Right lobe of liver (tissue), 6 donors: ENCODE measurements at regions not wholly inside any gene's neighbourhood (a gene's known extent, or its start where the extent isn't known, plus 50 kb on each side); places are given as distances from the start of the nearest gene placed in this dataset.
"Not testable (repeated sequence)": the region's sequence is repeated elsewhere in the genome, so short reads cannot be mapped to it uniquely, and the experiment has no call there.

Experiments
- ATAC-seq, 4 donors: fragments of 200-7000 bp; cut with Tn5 transposase; one replicate each; pipeline ENCODE4 v1.9.1; 2020; ENCODE audit warnings: mild to moderate bottlenecking in 4 of 4, moderate library complexity in 4 of 4
- DNase-seq, 3 donors: peaks; one replicate each; pipeline ENCODE4 v3.0.0-alpha.2; 2020
- H3K27ac ChIP-seq, 3 donors: fragments of 200-600 bp; one replicate each; pipeline ENCODE4 v1.8.0; 2022
- H3K27me3 ChIP-seq, 2 donors: fragments of 200-600 bp; one replicate each; pipeline ENCODE4 v1.8.0; 2022
- H3K36me3 ChIP-seq, 4 donors: fragments of 200-600 bp; sonication (generic) in 1 of 4; one replicate each; pipeline versions ENCODE4 v1.5.1 to v1.8.0; 2017 to 2022; ENCODE audit warnings: control low read depth in 1 of 4
- H3K4me1 ChIP-seq, 4 donors: fragments of 200-600 bp; sonication (generic) in 1 of 4; one replicate each; pipeline versions ENCODE4 v1.5.1 to v1.8.0; 2017 to 2022; ENCODE audit warnings: control low read depth in 1 of 4
- H3K4me3 ChIP-seq, 3 donors: fragments of 200-600 bp; one replicate each; pipeline ENCODE4 v1.8.0; 2022
- H3K9me3 ChIP-seq, 4 donors: fragments of 200-600 bp; sonication (generic) in 1 of 4; one replicate each; pipeline versions ENCODE4 v1.5.1 to v1.8.0; 2017 to 2022; ENCODE audit warnings: control low read depth in 1 of 4
- CTCF ChIP-seq, 4 donors: fragments of 200-600 bp in 3 of 4; fragments of 450-650 bp in 1 of 4; IDR thresholded peaks; one replicate each; pipeline versions ENCODE4 v1.5.1 to v1.8.0; 2016 to 2022; ENCODE audit warnings: antibody characterized with exemption in 4 of 4, mild to moderate bottlenecking in 2 of 4
- POLR2A ChIP-seq: fragments of 450-650 bp; IDR thresholded peaks from one replicate; pipeline ENCODE4 v1.6.1; 2017; ENCODE audit warnings: antibody characterized with exemption, mild to moderate bottlenecking
- WGBS: methylation state at CpG from one replicate; pipeline ENCODE4 v1.1.6; 2018; ENCODE audit warnings: low coverage, low lambda C conversion rate; ENCODE audit not compliant: insufficient coverage; ENCODE audit errors: missing lambda C conversion rate; 5-methylcytosine and 5-hydroxymethylcytosine counted together
- intact Hi-C, 2 donors: fragments of 100-400 bp; cut with DNase I; formaldehyde crosslinking; loops; one replicate each; pipeline versions ENCODE4 v1.11.2 to v1.14.1; 2022
- donor health status: DM: no; HTN: yes; CAD: no.
- donor health status: DM: no; HTN: no; CAD: no.
- donor health status: DM: no; HTN: no; CAD: no.
- donor health status: DM: no; HTN: yes; CAD: no.
- donor health status: DM: no; HTN: yes; CAD: no.

GRCh38 chr9:34869390-34869789 lies 88.7 kb upstream of the PHF24 start:
- DNase-seq (no peak), ATAC-seq (no peak)
- no peaks in the 10 kb centered on the region for H3K4me1 ChIP-seq
- TF ChIP-seq CTCF (IDR thresholded peaks at IDR 0.05) (peak in 3 of 4 donors; percentile 15 to 27 (median 21)), POLR2A (no peak)
- no peaks in the 10 kb centered on the region for H3K9me3 ChIP-seq
- no peak overlapping the region for H3K4me3 ChIP-seq
- intact Hi-C loops: no loop called here
- no peaks in the 10 kb centered on the region for H3K36me3 ChIP-seq
- 44% methylated on average over 2 of the region's 2 CpGs for WGBS
- H3K27ac ChIP-seq: no peak overlapping the region
- no peaks in the 10 kb centered on the region for H3K27me3 ChIP-seq

GRCh38 chr9:34866614-34867013 lies 91.5 kb upstream of the PHF24 start:
- Histone ChIP-seq H3K9me3 (no peaks in the 10 kb centered on the region), H3K27me3 (no peaks in the 10 kb centered on the region), H3K36me3 (no peaks in the 10 kb centered on the region), H3K4me1 (no peaks in the 10 kb centered on the region), H3K4me3 (no peak overlapping the region), H3K27ac (no peak overlapping the region)
- intact Hi-C loops: no loop called here
- no peak for DNase-seq
- ATAC-seq: no peak
- no peak for TF ChIP-seq POLR2A
- TF ChIP-seq CTCF (IDR thresholded peaks at IDR 0.05): no peak

GRCh38 chr9:34863426-34863825 lies 94.7 kb upstream of the PHF24 start:
- ATAC-seq: no peak
- 71% methylated on average over 1 of the region's 1 CpG for WGBS
- no peak for DNase-seq
- no peaks in the 10 kb centered on the region for H3K27me3 ChIP-seq
- no peak overlapping the region for H3K4me3 ChIP-seq
- no peak overlapping the region for H3K27ac ChIP-seq
- TF ChIP-seq CTCF (IDR thresholded peaks at IDR 0.05) (no peak), POLR2A (no peak)
- intact Hi-C loops: no loop called here
- no peaks in the 10 kb centered on the region for H3K36me3 ChIP-seq
- H3K4me1 ChIP-seq: no peaks in the 10 kb centered on the region
- no peaks in the 10 kb centered on the region for H3K9me3 ChIP-seq

- no peaks in the 10 kb centered on the region for H3K27me3 ChIP-seq
- no peak for DNase-seq
- H3K4me3 ChIP-seq: no peak overlapping the region
- H3K27ac ChIP-seq: no peak overlapping the region
- intact Hi-C loops: no loop called here
- H3K4me1 ChIP-seq: no peaks in the 10 kb centered on the region
- TF ChIP-seq POLR2A: no peak
- no peak for TF ChIP-seq CTCF (IDR thresholded peaks at IDR 0.05)
- H3K36me3 ChIP-seq: no peaks in the 10 kb centered on the region
- H3K9me3 ChIP-seq: no peaks in the 10 kb centered on the region
- ATAC-seq: no peak
Observed at GRCh38 chr9:34862836-34863235, 95.2 kb upstream of the PHF24 start.

GRCh38 chr9:34862043-34862442 lies 96.0 kb upstream of the PHF24 start:
- H3K36me3 ChIP-seq: no peaks in the 10 kb centered on the region
- no peaks in the 10 kb centered on the region for H3K4me1 ChIP-seq
- WGBS: 30% methylated on average over 4 of the region's 4 CpGs
- no peak overlapping the region for H3K4me3 ChIP-seq
- no peak overlapping the region for H3K27ac ChIP-seq
- H3K27me3 ChIP-seq: no peaks in the 10 kb centered on the region
- DNase-seq (no peak), ATAC-seq (no peak)
- intact Hi-C loops: no loop called here
- no peak for TF ChIP-seq POLR2A
- TF ChIP-seq CTCF (IDR thresholded peaks at IDR 0.05): no peak
- no peaks in the 10 kb centered on the region for H3K9me3 ChIP-seq

GRCh38 chr9:34855016-34855415 lies 103.1 kb upstream of the PHF24 start:
- ATAC-seq, intact Hi-C loops, H3K4me1 ChIP-seq, H3K27me3 ChIP-seq, H3K9me3 ChIP-seq, H3K4me3 ChIP-seq, H3K27ac ChIP-seq, H3K36me3 ChIP-seq, DNase-seq: not testable (repeated sequence)
